ENCODE measurements at regions not wholly inside any gene's neighbourhood (a gene's known extent, or its start where the extent isn't known, plus 50 kb on each side); places are given as distances from the start of the nearest gene placed in this dataset.

DNA sequence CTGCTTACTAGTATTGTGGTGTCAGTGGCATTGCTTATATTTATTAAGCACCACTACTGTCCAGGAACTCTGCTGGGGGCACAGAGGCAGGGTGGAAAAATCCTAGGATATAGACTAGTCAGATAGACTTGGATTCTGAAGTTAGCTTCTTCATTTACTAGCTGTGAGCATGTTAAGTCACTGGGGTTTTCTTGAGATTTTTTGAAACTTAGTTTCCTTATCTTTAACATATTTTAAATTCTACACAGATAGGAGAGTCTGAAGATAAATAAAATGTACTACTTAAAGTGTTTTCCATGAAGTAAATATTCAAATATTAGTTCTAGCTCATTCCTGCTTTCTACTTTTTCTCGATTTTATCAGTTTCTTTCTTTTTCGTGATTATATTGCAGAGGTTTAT is 196.9 kb upstream of the GRID2 start:
- no peak for DNase-seq

DNA sequence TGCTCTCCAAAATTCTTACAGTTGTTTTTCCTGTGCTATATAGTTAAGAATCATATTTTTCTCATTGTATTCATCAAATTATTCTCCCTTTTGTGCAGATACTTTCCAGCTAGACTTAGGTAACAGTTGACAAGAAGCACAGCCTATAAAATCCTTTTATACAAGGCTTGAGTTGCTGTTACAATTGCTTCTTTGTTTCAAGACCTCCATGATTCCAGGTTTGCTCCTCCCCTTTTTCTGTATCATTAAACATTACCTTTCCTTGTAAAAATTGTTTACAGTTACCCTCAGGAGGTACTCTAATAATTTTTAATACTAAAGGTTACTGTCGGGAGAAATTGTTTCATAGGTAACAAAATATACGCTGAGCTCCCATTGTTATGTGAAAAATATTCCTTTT is 192.3 kb upstream of the GRID2 start:
- no peak for DNase-seq

DNA sequence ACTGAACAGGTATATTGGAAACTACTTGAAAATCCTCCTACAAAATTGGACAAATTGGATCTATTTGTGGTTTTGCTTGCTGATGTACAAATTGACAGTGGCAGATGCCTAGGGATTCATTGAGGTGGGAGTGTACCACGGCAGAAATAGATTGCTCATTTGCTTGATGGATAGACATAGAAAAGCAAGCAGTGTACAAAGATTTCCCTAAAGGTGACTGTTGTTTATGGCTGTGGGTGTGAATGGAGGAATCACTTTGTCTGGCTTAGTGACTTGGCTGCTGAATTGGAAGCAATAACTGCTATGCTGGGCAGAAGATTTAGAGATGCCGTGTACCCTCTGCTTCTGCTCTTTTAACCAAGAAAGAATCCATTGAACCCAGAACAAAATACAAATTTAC is 191.0 kb upstream of the GRID2 start:
- DNase-seq, result no peak

DNA sequence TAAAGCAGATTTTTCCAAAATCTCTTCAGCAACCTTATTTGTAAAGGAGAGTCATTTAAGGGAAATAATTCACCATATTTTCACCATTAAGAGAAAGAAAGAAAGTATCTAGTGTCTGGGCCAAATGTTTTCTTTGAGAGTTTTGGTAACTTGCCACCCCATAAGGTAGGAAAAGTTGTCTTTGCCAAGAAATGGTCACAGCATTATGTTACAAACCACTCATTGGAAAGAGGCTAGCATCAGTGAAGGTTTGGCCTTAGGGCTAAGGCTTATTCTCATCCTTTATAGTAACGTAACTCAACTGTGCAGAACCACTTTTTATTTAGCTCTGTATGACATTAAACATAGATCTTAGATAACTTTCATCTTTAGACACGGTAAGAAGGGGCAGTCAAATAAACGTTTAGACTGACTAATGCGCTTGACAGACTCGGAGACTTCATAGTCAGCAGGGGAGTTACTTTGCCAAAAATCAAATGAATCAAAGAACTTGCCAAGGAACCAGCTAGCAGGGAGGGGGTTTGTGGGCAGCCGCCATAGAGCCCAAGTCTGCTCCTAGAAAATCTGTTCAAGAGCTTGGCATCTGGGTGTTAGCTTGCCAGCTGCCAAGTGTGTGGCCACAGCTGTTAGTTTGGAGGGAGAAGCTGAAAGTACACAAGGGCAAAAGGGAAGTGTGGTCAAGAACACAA is 182.8 kb upstream of the GRID2 start:
- no peak for DNase-seq

DNA sequence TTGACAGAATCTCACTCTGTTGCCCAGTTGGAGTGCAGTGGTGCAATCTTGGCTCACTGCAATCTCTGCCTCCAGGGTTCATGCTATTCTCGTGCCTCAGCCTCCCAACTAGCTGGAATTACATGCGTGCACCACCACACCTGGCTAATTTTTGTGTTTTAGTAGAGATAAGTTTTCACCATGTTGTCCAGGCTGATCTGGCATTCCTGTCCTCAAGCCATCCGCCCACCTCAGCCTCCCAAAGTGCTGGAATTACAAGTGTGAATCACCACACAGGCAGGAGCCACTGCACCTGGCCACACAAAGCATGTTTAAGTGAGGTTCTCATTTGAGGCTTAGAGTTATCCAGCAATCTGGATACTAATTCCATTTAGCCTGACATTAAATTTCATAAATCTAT is 180.9 kb upstream of the GRID2 start:
- no peak for DNase-seq

DNA sequence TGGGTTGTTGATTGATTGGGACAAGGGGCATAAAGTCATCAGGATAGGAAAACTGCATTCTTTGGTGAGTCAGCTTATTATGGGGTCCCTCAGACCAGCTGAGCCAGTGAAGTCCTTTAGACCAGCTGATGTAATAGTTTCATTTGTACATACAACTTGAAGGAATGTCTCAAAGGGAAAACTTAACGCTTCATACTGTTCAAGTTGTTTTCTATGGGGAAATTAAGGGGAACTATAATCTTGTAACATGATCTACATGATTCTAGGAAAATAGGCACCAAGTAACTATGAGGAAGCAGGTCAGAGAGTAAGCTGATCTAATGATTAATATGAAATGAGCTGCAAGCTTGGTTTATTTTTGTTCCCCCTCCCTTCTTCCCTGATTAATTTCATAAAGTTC is 175.1 kb upstream of the GRID2 start:
- DNase-seq, result no peak

DNA sequence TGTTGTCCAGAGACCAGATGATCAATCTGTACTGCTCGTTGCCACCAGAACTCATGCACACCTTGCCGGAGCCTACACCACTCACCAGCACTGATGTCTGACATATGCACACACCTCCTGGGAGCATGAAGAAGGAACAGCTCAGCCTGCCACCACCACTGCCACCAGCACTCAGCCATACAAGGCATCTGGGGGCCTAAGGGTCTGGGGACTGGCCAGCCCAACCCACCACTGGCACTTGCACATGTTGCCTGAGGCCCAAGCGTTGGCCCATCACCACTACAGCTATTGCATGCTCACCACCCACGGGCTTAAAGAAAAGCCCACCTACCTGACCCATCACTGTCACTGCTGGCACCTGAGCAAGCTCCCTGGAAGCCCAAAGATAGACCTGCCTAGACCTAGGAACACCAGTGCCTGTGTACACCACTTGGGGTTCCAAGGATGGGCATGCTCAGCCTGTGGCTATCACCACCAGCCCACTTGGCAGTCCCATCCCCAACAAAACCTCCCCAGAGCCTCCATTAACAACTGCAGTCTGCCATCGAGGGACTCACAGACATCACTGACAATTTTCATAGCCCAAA is 174.3 kb upstream of the GRID2 start:
- DNase-seq, result no peak

DNA sequence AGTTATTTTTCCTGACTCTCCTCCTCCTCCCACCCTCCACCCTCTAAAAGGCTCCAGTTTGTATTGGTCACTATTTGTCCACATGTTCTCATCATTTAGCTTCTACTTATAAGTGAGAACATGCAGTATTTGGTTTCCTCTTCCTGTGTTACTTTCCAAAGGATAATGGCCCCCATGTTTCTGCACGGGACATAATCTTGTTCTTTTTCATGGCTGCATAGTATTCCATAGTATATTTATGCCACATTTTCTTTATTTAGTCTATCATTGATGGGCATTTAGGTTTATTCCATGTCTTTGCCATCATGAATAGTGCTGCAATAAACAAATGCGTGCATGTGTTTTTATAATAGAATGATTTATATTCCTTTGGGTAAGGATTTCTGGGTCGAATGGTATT is 167.3 kb upstream of the GRID2 start:
- DNase-seq, result no peak

DNA sequence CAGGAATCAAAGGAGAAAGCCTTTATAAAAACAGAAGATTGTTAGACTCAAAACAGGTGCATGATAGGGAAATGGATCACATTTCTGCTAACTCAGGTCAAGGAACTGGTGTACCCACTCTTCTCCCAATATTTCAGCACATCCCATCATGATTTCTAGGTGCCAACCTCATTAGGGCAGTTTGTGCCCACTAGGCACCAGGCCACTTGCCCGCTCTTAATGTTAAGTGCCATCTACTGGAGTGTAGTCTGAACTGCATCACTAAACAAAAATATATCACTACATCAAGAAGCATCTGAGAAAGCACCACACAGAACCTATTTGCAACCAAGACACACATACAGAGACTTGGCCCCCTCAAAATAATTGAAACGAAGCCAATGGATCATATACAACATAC is 140.4 kb upstream of the GRID2 start:
- no peak for DNase-seq

DNA sequence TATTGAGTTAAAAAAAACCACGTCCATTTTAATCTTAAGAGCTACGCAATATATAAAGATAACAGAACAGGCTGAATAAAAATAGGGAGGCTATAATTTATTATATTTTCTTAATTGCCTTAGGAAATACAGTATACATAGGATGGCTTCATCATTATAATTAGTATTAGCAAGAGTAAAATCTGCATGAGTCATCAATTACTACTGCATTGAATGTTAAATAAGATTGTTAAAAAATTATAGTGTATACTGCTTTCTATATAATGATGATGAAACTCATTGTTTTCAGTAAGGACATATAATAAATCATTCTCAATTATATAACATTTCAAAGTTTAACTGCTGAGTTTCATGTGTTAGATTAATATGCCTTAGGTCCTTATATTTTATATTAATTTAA is 133.4 kb upstream of the GRID2 start:
- no peak for DNase-seq

DNA sequence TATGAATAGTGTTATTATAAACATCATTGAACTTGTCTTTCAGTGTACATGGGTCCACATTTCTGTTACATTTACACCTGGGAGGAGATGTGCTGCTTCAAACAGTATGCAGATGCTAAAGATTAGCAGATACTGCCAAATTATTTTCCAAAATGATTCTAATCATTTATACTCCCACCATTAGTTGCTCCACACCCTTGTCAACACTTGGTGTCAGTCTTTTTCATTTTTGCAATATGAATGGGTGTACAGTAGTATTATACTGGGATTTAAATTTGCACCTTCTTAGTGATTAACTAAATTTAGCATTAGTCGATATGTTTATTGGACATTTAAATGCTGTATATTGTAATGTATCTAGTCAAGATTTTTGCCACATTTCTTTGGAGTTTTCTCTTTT is 131.6 kb upstream of the GRID2 start:
- no peak for DNase-seq

DNA sequence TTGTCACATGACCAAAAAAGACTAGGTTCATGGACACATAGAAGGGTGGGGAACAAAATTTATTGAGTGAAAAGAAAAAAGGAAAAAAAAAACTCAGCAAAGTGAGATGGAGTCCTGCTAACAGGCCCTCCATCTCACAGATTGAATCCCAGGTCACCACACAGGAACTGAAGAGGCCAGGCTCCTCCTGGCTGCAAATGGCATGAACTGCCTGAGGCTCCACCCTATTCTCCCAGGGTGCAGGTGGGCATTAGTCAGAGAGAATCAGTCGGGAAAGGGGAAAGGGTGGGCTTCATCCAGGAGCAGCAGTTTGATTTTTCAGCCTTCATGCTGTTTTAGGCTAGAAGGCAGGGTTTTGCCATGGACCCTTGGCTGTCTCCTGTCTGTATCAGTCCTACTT is 128.5 kb upstream of the GRID2 start:
- DNase-seq, result no peak

DNA sequence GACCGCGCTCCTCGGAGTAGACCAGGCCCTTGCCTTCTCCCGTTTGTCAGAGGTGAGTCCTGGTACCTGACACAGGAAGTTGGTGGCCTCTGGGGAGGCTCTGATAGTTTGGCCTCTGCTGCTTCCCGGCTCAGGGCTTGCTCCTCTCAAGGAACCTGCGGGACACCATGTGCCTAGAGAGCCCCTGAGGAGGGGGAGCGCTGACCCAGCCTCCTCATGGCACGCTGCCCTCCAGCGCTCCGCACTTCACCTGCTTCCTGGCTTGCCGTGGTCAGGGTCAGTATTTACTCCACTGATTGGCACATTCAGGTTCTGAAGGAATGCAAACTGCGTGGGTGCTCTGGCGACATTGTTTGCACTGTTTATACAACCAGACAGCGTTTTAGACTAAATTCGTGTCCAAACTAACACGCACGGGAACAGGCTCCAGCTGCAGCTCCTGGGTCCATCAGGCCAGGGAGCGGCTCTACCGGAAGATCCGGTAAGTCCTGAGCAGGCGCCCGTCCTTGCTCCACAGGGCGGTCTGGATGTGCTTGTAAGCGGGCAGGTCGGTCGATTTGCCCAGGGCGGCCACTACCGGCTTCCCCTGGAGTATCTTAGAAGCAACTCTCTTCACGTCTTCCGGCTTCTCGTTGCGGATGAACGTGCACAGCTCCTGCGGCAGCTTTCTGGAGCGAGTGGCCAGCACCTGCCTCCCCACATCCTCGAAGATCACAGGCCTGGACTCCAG is 121.6 kb upstream of the GRID2 start:
- no peak for DNase-seq

DNA sequence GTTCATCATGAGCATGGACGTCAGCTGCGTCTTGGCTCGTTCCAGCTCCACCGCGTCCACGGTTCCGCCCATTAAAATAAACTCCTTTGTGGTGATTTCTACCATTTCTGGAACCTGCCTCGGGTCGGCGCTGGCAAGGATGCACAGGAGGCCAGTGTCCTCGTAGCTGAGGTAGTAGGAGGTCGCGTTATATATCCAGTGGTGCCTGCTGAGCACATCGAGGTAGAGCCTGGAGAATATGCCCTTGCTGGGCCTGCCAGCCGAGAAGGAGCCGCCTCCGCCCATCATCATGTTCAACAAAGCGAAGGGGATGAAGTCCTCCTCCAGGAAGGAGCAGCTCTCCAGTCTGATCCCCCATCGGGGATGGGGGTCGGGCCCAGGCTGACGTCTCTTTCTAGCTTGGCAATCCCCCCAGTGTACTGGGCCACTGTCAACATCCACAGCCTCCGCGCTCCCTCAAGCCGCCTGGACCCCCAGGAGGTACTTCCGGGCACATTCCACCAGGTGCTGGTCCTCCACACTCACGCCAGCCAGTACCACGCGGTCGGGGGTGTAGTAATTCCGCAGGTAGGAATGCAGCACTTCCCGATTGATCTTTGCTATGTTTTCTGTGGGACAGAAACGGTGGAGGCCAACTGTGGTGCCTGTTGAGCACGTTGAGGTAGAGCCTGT is 120.9 kb upstream of the GRID2 start:
- no peak for DNase-seq

DNA sequence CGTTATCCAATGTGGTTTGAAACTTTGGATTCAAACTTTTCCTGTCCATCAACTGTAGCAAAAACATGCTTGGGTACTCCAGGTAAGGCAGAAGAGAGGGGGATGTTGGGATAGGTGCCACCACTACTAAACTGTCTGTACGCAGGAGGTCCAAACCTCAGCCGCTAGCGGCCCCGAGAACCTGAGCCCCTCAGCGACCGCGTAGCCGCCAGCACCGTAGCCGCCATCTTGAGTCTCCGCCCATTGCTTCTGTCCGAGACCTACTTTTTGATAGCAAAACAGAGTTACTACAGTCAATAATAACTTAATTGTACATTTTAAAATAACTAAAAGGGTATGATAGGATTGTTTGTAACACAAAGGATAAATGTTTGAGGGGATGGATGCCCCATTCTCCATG is 119.9 kb upstream of the GRID2 start:
- DNase-seq, result no peak

DNA sequence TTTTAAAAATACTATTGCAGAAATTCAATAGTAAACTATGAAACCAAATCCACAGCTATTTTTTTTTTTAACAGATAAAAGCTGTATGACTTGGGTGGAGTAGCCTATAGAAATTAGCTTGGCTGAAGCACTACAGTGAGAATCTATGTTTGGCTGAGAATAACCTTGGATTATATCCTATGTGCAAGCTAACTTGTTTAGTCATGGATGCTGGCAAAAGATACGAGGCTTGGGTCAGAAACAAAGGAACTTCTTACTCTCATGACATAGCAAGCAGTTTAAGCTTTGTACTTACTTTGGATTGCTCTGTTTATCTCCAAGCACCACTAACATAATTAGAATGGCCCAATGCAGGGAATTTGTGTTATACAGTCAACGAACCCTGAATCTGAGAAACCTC is 119.2 kb upstream of the GRID2 start:
- DNase-seq, result no peak

DNA sequence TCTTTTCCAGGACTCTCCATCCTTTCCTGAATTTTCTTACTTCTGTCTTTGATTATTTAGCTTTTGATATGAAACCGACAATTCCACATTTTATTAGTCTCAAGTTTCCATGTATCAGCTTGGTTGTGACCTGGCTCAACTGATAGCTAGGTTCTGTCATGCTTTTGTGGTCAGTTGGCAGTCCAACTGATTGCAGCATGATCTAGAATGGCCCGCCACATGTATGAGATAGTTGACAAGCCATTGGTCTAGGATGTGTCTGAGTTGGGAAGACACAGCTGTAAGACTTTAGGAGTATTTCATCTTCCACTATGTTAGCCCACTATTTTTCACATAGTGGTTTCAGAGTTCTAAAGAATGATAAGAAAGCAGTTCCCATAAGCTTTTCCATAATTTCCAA is 117.5 kb upstream of the GRID2 start:
- DNase-seq, result no peak

DNA sequence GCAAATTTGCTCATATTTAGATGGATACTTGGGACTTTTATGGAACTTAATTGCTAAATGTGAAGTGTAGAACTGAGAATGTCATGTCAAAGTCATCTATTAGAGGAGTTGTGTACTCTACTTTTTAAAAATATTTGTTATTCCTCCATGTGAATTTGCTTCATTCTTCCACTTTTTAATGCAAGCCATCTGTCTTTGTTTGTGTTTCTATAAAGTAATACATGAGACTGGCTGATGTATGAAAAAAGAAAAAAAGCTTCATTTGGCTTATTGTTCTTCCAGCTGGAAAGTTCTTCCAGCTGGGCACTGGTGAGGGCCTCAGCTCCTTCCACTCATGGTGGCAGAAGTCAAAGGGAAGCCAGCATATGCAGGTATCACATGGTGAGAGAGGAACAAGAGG is 114.6 kb upstream of the GRID2 start:
- DNase-seq, result no peak

DNA sequence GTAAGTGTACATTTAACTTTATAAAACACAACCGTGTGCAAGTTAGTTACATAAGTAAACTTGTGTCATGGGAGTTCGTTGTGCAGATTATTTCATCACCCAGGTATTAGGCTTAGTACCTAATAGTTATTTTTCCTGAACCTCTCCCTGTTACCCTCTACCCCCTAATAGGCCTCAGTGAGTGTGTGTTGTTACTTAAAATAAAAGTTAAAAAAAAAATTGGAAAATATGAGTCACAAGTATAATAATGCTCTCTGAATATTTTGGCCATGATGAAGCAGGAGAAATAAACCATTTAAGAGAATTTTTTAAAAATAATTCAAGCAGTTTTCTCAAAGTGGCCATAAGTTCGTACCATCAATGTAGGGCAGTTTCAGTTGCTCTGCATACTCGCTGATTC is 105.1 kb upstream of the GRID2 start:
- no peak for DNase-seq

DNA sequence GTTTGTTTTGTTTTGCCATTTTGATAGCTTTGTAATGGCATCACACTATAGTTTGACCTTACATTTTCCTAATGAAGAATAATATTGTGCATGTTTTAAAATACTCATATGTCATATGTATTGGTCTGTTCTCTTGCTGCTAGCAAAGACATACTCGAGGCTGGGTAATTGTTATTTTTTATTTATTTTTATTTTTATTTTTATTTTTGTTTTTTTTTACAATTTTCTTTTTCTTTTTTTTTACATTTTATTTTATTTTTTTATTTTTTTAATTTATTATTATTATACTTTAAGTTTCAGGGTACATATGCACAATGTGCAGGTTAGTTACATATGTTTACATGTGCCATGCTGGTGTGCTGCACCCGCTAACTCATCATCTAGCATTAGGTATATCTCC is 104.6 kb upstream of the GRID2 start:
- no peak for DNase-seq

DNA sequence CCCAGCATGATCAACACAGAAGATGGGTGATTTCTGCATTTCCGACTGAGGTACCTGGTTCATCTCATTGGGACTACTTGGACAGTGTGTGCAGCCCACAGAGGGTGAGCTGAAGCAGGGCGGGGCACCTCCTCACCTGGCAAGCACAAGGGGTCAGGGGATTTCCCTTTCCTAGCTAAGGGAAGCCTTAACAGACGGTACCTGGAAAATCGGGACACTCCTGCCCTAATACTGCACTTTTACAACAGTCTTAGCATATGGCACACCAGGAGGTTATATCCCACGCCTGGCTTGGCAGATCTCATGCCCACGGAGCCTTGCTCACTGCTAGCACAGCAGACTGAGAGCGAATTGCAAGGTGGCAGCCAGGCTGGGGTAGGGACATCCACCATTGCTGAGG is 92.9 kb upstream of the GRID2 start:
- no peak for DNase-seq

DNA sequence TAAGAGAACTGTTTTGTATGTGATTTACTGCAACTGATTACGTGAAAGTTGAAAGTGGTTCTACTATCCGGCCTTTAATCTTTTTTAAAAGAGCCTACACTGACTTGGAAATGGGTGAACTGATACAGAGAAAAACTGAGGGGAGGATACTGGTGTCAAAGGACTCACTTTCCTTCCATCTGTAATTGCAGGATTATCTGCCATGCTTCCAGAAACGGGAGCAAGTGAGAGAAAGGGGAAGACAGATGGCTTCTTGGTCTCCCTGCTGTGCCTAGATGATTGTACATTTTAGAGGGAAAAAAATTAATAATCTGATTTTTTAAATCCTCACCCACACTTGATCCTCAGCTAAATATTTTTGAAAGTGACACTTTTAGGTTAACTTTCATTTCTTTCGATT is 88.3 kb upstream of the GRID2 start:
- no peak for DNase-seq

DNA sequence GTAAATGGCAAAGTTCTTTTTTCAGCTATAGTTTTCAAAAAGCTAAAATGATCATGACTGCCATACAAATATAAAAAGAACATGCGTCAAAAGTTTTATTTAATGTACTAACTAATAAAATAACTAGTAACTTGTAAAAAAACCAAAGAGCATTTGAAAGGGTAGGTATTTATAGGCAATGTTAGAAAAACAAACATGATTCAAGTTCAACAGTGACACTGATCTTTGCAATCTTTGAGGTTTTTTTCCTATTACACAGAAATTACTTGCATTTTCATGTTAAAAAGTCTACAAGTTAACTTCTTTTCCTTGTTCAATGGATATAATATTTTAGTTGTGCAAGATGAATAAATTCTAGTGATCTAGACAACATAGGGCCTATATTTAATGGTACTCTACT is 72.3 kb upstream of the GRID2 start:
- no peak for DNase-seq

Measured in right lung (tissue), 2 donors.